Colonic mucosa (tissue), 4 donors: ENCODE measurements at regions not wholly inside any gene's neighbourhood (a gene's known extent, or its start where the extent isn't known, plus 50 kb on each side); places are given as distances from the start of the nearest gene placed in this dataset.

ENCODE experiments used
- DNase-seq: peaks from one replicate; pipeline ENCODE4 v3.0.0-alpha.2; 2020
- H3K27ac ChIP-seq: fragments of 200-600 bp; one replicate; pipeline ENCODE4 v1.8.0; 2021
- H3K27me3 ChIP-seq: fragments of 200-600 bp; one replicate; pipeline ENCODE4 v1.8.0; 2021
- H3K36me3 ChIP-seq: fragments of 200-600 bp; one replicate; pipeline ENCODE4 v1.8.0; 2021
- H3K4me1 ChIP-seq: fragments of 200-600 bp; one replicate; pipeline ENCODE4 v1.8.0; 2021; ENCODE audit warnings: mild to moderate bottlenecking
- H3K4me3 ChIP-seq: fragments of 200-600 bp; one replicate; pipeline ENCODE4 v1.8.0; 2021
- H3K9ac ChIP-seq, 2 donors: one replicate each; pipeline ENCODE4 v1.7.0; 2013; ENCODE audit warnings: control low read depth in 2 of 2, low read depth in 2 of 2, low read length in 2 of 2
- H3K9me3 ChIP-seq: fragments of 200-600 bp; one replicate; pipeline ENCODE4 v1.8.0; 2021
- intact Hi-C: fragments of 100-400 bp; cut with DNase I; formaldehyde crosslinking; loops from one replicate; pipeline ENCODE4 v1.14.1; 2022
- TF ChIP-seq, protein P1 (sequence below): fragments of 200-600 bp; IDR thresholded peaks from one replicate; pipeline ENCODE4 v1.8.0; 2022; ENCODE audit warnings: antibody characterized with exemption, mild to moderate bottlenecking
- donor health status: healthy.
- donor health status: DM: no; HTN: no; CAD: no.
- donor health status: DM: no; HTN: no; CAD: no.

DNA sequence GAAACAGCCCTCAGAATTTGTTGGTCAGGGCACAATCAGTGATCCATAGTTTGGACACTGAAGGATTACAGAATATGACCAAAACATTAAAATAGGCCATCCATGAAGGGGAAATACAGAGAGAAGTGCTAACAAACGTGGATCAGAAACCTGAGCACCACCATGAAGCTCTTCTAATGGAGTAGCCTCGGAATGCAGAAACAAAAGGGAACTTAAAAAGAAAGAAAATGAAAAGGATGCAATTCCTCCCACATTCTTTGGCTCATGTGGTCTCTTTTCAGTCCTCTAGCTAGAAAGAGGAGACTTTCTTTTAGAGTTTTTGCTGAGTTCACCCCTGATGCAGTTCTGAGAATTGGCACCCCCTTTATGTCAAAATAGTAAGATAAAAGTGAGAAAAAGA lies 989.8 kb upstream of the B3GALT2 start:
- H3K36me3 ChIP-seq = no peaks in the 10 kb centered on the region
- no peaks in the 10 kb centered on the region for H3K27me3 ChIP-seq
- TF ChIP-seq, protein P1, sequence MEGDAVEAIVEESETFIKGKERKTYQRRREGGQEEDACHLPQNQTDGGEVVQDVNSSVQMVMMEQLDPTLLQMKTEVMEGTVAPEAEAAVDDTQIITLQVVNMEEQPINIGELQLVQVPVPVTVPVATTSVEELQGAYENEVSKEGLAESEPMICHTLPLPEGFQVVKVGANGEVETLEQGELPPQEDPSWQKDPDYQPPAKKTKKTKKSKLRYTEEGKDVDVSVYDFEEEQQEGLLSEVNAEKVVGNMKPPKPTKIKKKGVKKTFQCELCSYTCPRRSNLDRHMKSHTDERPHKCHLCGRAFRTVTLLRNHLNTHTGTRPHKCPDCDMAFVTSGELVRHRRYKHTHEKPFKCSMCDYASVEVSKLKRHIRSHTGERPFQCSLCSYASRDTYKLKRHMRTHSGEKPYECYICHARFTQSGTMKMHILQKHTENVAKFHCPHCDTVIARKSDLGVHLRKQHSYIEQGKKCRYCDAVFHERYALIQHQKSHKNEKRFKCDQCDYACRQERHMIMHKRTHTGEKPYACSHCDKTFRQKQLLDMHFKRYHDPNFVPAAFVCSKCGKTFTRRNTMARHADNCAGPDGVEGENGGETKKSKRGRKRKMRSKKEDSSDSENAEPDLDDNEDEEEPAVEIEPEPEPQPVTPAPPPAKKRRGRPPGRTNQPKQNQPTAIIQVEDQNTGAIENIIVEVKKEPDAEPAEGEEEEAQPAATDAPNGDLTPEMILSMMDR = no peak
- H3K27ac ChIP-seq = no peak overlapping the region
- no peaks in the 10 kb centered on the region for H3K9me3 ChIP-seq
- no peak overlapping the region for H3K4me3 ChIP-seq
- no peaks in the 10 kb centered on the region for H3K4me1 ChIP-seq
- H3K9ac ChIP-seq = no peak overlapping the region
- intact Hi-C loops = no loop called here
- DNase-seq = no peak

DNA sequence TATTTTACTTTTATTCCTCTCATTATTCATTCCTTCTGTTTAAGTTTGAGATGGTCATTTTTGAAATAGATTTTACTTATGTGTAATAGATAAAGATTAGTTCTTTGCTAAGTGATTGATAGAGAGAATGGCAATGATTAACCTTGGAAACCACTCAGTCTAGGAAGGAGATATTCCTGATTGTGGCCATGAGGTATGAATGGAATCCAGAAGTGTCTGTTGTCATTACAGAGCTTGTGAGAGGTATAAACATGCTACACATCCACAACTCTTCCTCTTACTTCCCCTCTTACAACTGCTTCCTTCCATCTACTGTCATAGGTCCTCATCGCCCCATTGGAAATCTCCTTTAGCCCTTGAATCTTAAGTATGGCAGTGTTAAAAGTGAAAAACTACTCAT lies 988.8 kb upstream of the B3GALT2 start:
- H3K27me3 ChIP-seq = no peaks in the 10 kb centered on the region
- no peak for DNase-seq
- no peak overlapping the region for H3K4me3 ChIP-seq
- intact Hi-C loops = no loop called here
- no peaks in the 10 kb centered on the region for H3K36me3 ChIP-seq
- H3K9me3 ChIP-seq = no peaks in the 10 kb centered on the region
- H3K9ac ChIP-seq = no peak overlapping the region
- H3K4me1 ChIP-seq = no peaks in the 10 kb centered on the region
- H3K27ac ChIP-seq = no peak overlapping the region
- TF ChIP-seq, protein P1 = no peak

DNA sequence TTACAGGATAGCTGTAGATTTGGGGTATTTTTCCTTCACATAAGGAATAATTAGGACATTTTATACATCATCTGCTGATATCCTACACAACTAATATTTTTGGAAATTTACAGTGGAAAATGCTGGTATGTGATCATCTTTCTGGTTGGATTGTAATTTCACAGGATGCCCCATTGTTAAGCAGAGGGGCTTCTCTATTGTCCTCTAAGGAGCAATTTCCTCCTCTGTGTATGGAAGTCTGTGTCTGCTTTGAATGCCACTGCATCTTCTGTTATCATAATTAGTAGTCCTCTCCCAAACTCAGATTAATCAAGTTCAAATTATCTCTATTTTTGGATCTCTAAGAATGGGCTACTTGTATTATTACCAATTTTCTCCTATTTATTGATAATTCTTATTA lies 988.1 kb upstream of the B3GALT2 start:
- intact Hi-C loops = no loop called here
- Histone ChIP-seq H3K27me3 (no peaks in the 10 kb centered on the region), H3K4me3 (no peak overlapping the region), H3K4me1 (no peaks in the 10 kb centered on the region), H3K9me3 (no peaks in the 10 kb centered on the region), H3K9ac (no peak overlapping the region), H3K27ac (no peak overlapping the region), H3K36me3 (no peaks in the 10 kb centered on the region)
- TF ChIP-seq, protein P1 = no peak
- DNase-seq = no peak

DNA sequence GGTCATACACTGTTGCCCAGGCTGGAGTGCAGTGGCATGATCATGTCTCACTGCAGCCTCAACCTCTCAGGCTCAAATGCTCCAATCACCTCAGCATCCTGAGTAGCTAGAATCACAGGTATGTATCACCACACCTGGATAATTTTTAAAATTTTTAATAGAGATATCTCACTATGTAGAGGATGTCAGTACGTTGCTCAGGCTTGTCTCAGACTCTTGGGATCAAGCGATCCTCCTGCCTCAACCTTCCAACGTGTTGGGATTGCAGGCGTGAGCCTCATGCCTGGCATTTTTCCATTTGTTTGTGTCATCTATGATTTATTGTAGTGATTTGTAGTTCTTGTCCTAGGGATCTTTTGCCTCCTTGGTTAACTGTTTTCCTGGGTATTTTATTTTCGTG lies 985.2 kb upstream of the B3GALT2 start:
- Histone ChIP-seq H3K27me3 (no peaks in the 10 kb centered on the region), H3K9ac (no peak overlapping the region), H3K4me1 (no peaks in the 10 kb centered on the region), H3K9me3 (no peaks in the 10 kb centered on the region), H3K36me3 (no peaks in the 10 kb centered on the region), H3K4me3 (no peak overlapping the region), H3K27ac (no peak overlapping the region)
- intact Hi-C loops = no loop called here
- TF ChIP-seq, protein P1 = no peak
- DNase-seq = no peak

DNA sequence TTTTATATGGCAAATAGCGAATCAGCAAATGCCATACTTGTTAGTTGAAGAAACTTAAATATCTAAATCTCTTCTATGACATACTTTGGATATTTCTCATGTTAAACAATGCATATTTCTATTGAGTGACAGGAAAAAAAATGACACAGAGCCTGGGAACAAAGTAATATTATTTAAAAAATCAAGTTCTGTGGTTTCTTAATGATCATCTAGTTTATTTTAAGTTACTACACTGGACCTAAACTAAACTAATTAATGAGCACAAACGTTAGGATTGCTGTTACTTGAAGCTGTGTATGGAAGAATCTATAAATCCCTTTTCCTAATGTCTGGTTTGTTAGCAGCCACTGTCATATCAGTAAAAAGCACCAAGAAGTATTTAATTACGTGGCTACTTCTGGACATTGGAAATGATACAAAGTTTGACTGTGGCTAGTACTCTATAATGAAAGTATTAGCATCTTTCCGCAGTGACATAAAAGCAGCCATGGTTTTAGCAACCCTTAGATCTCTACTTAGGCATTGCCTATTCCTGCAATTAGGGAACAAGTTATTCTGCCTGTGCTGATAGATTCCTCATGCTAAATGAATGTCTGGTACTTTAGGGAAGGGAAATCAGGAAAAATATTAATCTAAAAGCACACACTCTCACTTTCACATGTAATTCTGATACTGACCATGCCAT lies 981.7 kb upstream of the B3GALT2 start:
- H3K4me1 ChIP-seq = no peaks in the 10 kb centered on the region
- intact Hi-C loops = no loop called here
- H3K36me3 ChIP-seq = no peaks in the 10 kb centered on the region
- H3K27ac ChIP-seq = no peak overlapping the region
- TF ChIP-seq, protein P1 = no peak
- H3K9me3 ChIP-seq = no peaks in the 10 kb centered on the region
- H3K27me3 ChIP-seq = no peaks in the 10 kb centered on the region
- no peak overlapping the region for H3K4me3 ChIP-seq
- H3K9ac ChIP-seq = no peak overlapping the region
- no peak for DNase-seq
